HL-60 (cell line): ENCODE measurements at regions not wholly inside any gene's neighbourhood (a gene's known extent, or its start where the extent isn't known, plus 50 kb on each side); places are given as distances from the start of the nearest gene placed in this dataset.

Experiments used
- DNase-seq, 2 experiments: peaks; one replicate each; pipeline ENCODE4 v3.0.0-alpha.2; 2010 to 2020; ENCODE audit warnings: low read depth in 1 of 2, low spot score in 1 of 2
- H3K27ac ChIP-seq: fragments of 250-450 bp; sonication (Bioruptor Pico); replicated peaks from 2 replicates; pipeline ENCODE4 v1.5.1; 2020; ENCODE audit warnings: mild to moderate bottlenecking, moderate library complexity
- H3K27me3 ChIP-seq: fragments of 250-450 bp; sonication (Bioruptor Pico); 2 replicates; pipeline ENCODE4 v1.5.1; 2021; ENCODE audit warnings: mild to moderate bottlenecking, moderate library complexity; ENCODE audit not compliant: insufficient read depth, poor library complexity, severe bottlenecking
- H3K4me3 ChIP-seq: replicated peaks from 2 replicates; pipeline ENCODE4 v1.5.1; 2011; ENCODE audit warnings: mild to moderate bottlenecking, control low read depth, low read length; ENCODE audit not compliant: insufficient read depth
- GABPA ChIP-seq: IDR thresholded peaks from 2 replicates; pipeline ENCODE4 v1.6.1; 2012; ENCODE audit warnings: low read depth
- POLR2AphosphoS5 ChIP-seq: IDR thresholded peaks from 2 replicates; pipeline ENCODE4 v1.6.1; 2012; ENCODE audit warnings: low read depth
- REST ChIP-seq: IDR thresholded peaks from 2 replicates; pipeline ENCODE4 v1.6.1; 2012; ENCODE audit warnings: low read depth; ENCODE audit not compliant: insufficient replicate concordance
- SPI1 ChIP-seq: IDR thresholded peaks from 2 replicates; pipeline ENCODE4 v1.6.1; 2012; ENCODE audit warnings: low read depth, mild to moderate bottlenecking, borderline replicate concordance
- TF ChIP-seq, protein P1 (sequence below): IDR thresholded peaks from one replicate; pipeline ENCODE4 v1.5.1; 2011; ENCODE audit warnings: low read length, control low read depth, inconsistent platforms; ENCODE audit not compliant: insufficient read depth

DNA sequence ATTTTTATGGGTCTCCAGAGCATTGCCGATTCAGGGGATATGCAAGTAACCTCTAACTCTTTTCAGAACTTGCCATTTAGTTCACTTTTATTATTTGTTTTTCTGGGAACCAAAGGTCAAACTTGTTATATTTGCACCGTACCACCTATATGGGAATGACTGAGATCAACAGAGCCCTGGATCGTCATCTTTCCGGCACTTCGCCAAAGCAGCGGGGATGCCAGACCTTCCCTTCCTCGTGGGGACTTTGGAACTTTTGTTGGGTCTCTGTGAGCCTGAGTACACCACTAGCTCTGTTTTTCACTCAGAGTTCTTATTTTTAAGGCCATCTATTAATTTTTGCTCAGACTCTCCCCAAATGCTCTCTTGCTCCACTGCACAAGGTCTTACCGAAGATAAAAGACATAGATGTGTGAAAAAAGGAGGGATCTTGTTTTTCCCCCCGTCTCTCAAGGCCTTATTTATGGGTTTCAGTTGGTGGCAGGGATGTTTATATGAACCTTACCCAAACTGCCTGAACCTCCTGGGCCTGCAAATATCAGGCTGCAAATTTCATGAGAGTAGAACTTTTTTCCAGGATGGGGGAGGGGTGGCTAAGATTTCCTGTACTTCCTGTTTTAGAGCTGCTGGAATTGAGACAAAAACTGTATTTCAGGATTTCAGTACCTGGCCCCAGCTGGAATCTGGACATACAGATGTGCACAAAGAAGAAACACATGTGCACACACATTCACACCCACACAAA is 350.3 kb downstream of the HRH4 start:
- no peak for DNase-seq
- H3K4me3 ChIP-seq = no peak overlapping the region
- H3K27ac ChIP-seq = no peak overlapping the region
- TF ChIP-seq SPI1 = no peak
- no peak for TF ChIP-seq GABPA
- no peak for TF ChIP-seq REST
- TF ChIP-seq POLR2AphosphoS5 = no peak
- TF ChIP-seq, protein P1, sequence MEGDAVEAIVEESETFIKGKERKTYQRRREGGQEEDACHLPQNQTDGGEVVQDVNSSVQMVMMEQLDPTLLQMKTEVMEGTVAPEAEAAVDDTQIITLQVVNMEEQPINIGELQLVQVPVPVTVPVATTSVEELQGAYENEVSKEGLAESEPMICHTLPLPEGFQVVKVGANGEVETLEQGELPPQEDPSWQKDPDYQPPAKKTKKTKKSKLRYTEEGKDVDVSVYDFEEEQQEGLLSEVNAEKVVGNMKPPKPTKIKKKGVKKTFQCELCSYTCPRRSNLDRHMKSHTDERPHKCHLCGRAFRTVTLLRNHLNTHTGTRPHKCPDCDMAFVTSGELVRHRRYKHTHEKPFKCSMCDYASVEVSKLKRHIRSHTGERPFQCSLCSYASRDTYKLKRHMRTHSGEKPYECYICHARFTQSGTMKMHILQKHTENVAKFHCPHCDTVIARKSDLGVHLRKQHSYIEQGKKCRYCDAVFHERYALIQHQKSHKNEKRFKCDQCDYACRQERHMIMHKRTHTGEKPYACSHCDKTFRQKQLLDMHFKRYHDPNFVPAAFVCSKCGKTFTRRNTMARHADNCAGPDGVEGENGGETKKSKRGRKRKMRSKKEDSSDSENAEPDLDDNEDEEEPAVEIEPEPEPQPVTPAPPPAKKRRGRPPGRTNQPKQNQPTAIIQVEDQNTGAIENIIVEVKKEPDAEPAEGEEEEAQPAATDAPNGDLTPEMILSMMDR = no peak
- peaks cover 6% of the 10 kb centered on the region for H3K27me3 ChIP-seq

DNA sequence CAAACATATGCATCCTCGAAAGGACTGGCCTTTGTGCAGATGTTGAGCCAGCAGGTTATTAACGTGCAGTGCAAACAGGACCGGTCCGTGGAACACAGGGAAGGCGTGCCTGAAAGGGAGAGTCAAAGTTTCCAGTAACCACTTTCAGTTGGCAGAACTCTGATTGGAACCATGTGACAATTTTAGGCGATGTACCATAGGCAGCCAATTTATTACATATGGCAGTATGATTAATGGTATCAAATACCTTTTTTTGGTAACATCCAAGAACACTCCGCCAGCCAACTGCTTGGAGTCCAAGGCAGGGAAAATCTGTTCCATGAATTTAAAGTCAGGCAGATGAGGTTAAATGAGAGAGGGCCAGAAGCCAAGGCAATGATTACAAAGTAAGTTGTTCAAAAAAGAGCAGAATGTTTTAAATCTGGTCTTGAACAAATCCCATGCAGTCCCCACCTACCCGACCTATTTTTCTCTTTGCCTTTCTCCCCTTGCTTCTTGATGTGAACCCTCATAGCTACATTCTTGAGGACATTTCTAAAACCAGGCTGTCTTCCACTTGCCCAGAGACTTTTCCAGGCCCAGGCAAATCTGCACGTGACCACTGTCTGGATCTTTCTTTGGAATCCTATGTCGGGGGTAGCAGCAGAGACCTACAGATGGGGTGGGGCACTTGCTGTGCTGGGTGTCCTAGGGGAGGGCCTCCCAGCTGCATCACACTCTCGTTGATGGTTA is 351.7 kb downstream of the HRH4 start:
- no peak for DNase-seq
- Histone ChIP-seq H3K27ac (no peak overlapping the region), H3K4me3 (no peak overlapping the region), H3K27me3 (peaks cover 6% of the 10 kb centered on the region)
- TF ChIP-seq POLR2AphosphoS5 = no peak

GRCh38 chr18:24814521-24814920 is 354.1 kb downstream of the HRH4 start:
- TF ChIP-seq SPI1 = no peak
- TF ChIP-seq, protein P1 = no peak
- no peak for TF ChIP-seq POLR2AphosphoS5
- TF ChIP-seq REST = no peak
- no peak for TF ChIP-seq GABPA
- H3K27me3 ChIP-seq = peaks cover 3% of the 10 kb centered on the region
- DNase-seq = no peak
- no peak overlapping the region for H3K4me3 ChIP-seq
- H3K27ac ChIP-seq = no peak overlapping the region

GRCh38 chr18:24817150-24817549 is 356.7 kb downstream of the HRH4 start:
- no peak for DNase-seq
- TF ChIP-seq, protein P1 = no peak
- TF ChIP-seq GABPA (no peak), REST (no peak), POLR2AphosphoS5 (no peak)
- H3K27me3 ChIP-seq = peaks cover 3% of the 10 kb centered on the region
- no peak overlapping the region for H3K4me3 ChIP-seq
- no peak overlapping the region for H3K27ac ChIP-seq
